HPDE6-E6E7 (cell line): ENCODE measurements at regions not wholly inside any gene's neighbourhood (a gene's known extent, or its start where the extent isn't known, plus 50 kb on each side); places are given as distances from the start of the nearest gene placed in this dataset.

Experiments used
- DNase-seq: peaks from one replicate; pipeline ENCODE4 v3.0.0; 2011; ENCODE audit warnings: missing footprints; ENCODE audit errors: extremely low spot score

DNA sequence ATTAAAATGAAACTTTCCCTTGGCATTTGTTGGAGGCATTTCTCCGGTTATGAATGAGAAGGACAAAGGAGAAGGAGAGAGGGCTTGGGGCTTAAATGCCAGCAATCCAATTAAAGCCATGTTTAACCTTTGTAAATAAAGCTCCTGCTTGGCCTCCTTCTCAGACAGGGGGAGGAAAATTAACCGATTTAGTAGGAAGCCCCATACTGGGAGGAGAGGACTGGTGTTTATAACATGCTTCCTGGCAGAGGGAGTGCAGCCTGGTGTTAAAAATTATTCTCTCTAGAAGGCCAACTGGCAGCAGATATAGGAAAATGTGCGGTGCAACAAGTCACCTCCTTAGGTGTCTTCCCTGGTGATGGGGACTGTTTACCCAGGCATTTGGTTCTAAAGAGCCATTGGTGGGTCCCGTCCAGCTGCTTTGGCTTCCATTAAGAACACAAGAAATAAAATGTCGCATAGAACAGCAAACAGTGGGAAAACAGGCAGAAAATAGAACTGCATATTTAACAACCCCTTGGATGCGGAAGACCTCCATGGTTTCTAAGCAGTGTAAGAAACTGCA lies 846.5 kb downstream of the TYW1 start:
- DNase-seq: no peak

DNA sequence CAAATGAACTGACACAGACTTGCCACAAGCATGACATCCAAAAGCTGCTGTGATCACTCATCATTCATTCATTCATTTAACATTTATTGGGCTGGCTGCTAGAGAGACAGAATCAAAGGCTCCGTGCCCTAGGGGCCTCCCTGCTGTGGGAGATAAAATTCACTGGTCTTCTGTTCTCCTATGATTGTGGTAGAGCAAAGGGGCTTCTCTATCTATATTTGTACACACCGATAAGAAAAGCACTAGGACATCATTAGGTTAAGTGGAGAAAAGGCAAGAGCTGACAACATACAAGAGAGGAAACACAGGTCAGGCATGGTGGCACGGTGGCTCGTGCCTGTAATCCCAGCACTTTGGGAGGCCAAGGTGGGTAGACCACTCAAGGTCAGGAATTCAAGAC lies 847.0 kb downstream of the TYW1 start:
- DNase-seq: no peak

DNA sequence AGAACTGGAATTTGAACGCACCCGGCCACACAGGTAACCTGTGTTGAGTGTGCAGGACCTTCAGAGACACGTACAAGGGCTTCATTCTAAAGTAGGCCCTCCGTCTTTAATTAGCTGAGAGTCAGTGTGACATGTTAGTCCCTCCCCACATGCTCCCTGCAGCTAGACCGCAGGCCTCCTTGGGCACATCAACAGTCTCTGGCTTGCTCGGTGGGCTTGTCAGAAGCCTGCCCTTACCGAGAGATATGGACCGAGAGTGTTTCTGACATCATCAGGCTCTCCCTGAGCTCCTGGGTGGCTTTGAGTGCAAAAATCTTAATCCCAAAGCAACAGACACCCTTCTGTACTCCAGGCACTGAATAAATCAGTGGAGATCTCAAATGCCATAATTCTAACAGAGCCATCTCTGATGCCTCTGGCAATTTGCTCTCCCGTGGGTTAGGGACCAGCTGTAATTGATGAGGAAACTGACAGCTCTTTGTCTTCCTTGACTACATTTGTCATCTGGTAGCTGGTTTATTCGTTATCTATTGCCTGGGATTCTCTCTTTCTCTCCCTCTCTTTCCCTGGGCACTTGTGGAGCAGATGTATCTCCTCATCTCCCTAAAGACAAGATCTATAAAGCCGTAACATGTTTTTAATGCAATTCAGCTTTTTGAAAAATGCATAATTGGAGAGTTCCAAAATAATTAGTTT lies 850.6 kb downstream of the TYW1 start:
- no peak for DNase-seq

- DNase-seq: no peak
Observed at GRCh38 chr7:67854221-67855178, 857.9 kb downstream of the TYW1 start.

- no peak for DNase-seq
Observed at GRCh38 chr7:67855322-67855721, 858.7 kb downstream of the TYW1 start.

DNA sequence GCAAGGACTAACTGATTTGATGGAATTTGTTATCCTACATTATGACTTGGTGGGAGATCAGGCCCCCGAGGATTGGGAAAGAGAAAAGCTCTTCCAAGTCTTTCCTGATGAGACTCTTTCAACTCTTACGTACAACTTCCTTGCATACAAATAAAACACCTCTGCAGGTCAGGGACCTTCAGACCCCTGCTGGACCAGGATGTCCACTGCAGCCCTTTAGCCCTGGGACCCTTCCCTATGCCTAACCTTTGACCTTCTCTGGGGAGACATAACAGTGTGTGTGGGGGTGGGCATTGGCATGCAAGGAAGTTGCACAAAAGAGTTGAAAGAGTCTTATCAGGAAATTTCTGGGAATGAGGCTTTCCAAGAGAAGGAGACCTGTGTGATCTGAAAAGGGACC lies 859.4 kb downstream of the TYW1 start:
- no peak for DNase-seq

- no peak for DNase-seq
Observed at GRCh38 chr7:67857698-67858097, 861.1 kb downstream of the TYW1 start.

- DNase-seq: no peak
Observed at GRCh38 chr7:67858931-67859330, 862.3 kb downstream of the TYW1 start.

DNA sequence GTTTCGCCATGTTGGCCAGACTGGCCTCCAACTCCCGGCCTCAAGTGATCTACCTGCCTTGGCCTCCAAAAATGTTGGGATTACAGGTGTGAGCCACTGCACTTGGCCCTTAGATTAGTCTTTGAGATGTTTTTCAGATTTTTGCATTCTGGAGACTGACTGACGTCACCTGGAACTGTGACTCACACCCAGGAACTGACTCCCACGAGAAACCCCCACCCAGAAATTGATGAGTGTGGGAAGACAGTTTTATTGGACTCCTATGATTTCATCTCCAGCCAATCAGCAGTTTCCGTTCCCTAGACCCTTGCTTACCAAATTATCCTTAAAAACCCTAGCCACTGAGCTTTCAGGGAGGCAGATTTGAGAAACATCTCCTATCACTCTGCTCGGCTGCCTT lies 867.3 kb downstream of the TYW1 start:
- no peak for DNase-seq

GRCh38 chr7:67866054-67866453 lies 869.4 kb downstream of the TYW1 start:
- no peak for DNase-seq

- no peak for DNase-seq
Observed at GRCh38 chr7:67866812-67867211, 870.2 kb downstream of the TYW1 start.

DNA sequence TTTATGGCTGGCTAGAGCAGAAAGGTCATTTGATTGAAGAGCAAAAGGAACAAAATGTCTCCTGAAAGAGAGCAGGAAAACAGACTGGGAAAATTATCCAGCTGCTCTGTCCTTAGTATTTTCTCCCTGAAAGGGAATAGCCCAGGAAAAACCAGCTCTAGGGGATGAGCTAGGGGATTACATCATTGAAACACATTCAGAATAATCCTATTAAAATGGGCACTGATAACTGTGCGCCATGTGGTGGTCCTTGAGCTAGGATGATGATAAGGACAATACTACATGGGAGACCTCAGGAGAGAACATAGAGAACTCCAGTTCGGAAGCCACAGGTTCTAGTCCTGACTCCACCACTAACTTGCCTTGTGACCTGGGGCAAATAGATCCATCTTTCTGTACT lies 873.8 kb downstream of the TYW1 start:
- DNase-seq: no peak

DNA sequence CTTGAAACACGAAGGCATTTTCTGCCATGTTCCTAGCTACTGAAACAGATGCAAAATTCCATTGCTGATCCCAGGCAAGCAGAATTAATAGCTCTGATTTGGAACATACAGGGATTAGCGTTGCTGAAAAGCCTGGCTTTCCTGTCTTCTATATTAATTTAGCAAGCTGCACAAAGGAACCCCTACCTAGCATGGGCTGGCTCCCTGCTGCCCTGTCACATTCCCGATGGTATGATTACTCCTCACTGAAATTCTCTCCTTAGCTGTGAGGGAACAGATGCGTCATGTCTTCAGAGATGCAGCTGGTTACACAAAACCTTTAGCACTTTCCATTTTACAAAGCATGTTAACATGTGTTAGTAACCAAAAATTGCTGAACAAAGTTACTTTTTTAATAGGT lies 878.9 kb downstream of the TYW1 start:
- no peak for DNase-seq

DNA sequence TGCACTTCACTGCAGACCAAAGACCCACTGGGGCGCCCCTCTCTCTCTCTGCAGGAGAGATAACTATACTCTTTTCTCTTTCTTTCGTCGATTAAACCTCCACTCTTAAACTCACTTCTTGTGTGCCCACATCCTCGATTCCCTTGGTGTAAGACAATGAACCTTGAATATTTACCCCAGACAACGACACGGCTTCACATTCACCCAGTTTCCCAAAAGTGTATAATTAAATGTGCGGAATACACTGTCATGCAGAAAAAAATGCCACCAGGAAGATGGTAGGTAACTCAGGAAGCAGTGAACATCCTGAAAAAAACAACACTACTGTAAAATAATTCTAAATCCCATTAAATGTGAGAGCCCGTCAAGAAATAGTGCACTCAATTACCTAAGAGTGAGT lies 882.2 kb downstream of the TYW1 start:
- DNase-seq: no peak

DNA sequence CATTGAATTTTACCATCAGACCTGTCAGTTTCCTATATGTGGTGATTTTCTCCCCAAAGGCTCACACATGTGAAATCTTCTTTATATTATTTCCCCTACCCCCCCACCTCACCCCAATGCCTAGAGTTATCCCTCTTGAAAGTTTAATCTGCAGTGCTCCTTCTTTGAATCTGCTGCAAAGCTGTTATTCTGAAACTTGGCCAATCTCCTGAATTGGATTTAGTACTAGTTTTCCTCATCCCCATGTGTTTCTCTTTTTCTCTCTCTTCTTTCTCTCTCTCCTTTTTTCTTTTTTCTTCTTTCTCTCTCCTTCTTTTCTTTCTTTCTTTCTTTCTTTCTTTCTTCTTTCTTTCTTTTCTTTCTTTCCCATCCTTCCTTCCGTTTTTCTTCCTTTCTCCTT lies 886.2 kb downstream of the TYW1 start:
- no peak for DNase-seq

- DNase-seq: no peak
Observed at GRCh38 chr7:67890316-67890715, 893.7 kb downstream of the TYW1 start.

- DNase-seq: no peak
Observed at GRCh38 chr7:67894746-67895145, 898.1 kb downstream of the TYW1 start.

GRCh38 chr7:67896721-67897120 lies 900.1 kb downstream of the TYW1 start:
- DNase-seq: no peak

- DNase-seq: no peak
Observed at GRCh38 chr7:67900456-67900855, 903.8 kb downstream of the TYW1 start.

DNA sequence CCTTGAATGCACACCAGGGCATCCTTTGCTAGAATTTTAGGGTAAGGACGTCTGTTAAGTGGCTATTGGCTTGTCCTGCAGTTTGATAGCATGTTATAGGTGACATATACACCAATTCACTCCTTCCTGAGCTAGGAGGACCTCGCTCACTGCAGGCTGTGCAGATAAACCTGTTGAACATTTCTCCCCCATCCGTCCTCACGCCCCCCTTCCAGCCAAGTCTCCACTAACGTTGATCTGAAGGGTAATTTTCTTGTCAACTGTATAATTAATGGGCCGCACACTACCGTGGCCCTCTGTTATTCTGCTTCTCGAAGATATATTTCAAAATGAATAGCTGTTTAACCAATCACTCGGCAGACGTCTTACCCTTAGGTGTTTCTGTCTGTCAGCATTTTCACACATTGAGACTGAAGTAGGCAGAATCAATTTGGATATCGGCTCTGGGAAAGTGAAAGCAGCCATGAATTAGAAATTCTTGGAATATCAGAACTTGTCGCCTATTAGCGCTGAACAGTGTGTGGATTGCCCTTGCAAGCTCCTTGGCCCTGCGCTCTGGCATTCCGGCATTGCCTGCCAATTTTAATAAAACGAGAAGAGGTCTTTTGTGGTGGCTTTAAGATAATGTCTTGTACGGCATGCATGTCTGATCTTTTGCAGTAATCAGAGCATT lies 905.3 kb downstream of the TYW1 start:
- no peak for DNase-seq

GRCh38 chr7:67907792-67908191 lies 911.2 kb downstream of the TYW1 start:
- no peak for DNase-seq

DNA sequence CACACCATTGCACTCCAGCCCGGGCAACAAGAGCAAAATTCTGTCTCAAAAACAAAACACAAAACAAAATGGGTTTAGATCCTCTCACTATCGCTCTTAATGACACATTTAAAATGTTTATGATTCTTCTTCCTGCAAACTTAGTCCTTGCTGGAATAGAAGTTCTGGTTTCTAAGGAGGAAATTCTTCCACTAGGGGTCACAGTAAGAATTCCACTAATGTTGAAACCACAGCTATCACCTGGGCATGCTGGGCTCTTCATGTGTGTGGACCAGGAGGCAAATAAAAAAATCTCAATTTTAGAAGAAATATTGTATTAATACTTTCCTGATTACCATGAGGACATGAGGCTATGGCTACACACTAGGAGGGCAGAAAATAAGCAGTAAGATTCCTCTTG lies 915.8 kb downstream of the TYW1 start:
- no peak for DNase-seq
